ENCODE measurements at regions not wholly inside any gene's neighbourhood (a gene's known extent, or its start where the extent isn't known, plus 50 kb on each side); places are given as distances from the start of the nearest gene placed in this dataset.

DNA sequence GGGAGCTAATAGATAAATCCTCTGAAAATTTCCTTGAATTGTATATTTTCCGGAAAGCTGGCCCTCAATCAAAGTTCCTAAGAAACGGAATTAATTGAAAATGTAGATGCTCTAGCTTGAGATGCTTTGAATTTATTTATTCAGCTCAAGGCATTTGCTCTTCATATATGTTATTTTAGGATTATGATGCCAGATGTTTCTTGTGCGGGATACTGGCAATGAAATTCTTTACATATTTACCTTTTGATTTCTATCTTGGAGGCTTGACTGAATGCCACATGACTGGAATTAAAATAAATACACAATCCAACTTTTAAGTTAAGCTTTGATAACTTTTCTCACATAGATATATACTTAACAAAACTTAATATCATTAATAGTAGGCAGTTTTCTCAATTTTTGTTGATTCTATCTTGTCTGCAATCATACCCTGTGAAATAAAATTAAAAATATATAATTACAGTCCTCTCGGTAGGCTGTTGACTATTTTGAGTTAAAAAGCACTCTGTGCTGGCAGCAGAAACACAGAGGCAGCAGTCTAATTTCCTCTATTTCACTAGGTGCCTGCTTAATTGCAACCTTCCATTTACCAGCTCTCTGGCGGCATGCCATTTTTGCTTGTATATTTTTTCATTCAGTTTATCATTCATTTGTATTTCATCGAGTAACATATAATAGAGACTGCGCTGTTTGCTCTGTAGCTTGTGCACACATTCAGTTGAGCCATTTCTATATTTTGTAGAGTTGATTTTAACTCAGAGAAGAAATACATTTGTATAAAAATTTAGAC lies 991.5 kb downstream of the ADGRL3 start:
- no peak overlapping the region for H3K27ac ChIP-seq (ENCODE audit: low read depth, low read length)
- H3K4me2 ChIP-seq (ENCODE audit: low read length), result no peak overlapping the region
- TF ChIP-seq CTCF (IDR thresholded peaks at IDR 0.05; ENCODE audit: low read depth, low read length, poor library complexity, severe bottlenecking) (no peak), EZH2phosphoT487 (IDR thresholded peaks at IDR 0.05; ENCODE audit: borderline replicate concordance, low read length) (no peak)
- no peaks in the 10 kb centered on the region for H4K20me1 ChIP-seq (ENCODE audit: control insufficient read depth, insufficient read depth, low read depth, low read length)
- no peaks in the 10 kb centered on the region for H3F3A ChIP-seq (ENCODE audit: control insufficient read depth, insufficient read depth)
- no peaks in the 10 kb centered on the region for H3K27me3 ChIP-seq (ENCODE audit: control insufficient read depth, low read length)
- no peaks in the 10 kb centered on the region for H3K36me3 ChIP-seq (ENCODE audit: control insufficient read depth, low read length)
- H3K9me2 ChIP-seq (replicated peaks; ENCODE audit: control insufficient read depth, low read length), result no peaks in the 10 kb centered on the region
- no peak overlapping the region for H3K4me3 ChIP-seq (ENCODE audit: low read length)
- no peaks in the 10 kb centered on the region for H3K9me3 ChIP-seq (ENCODE audit: control insufficient read depth, insufficient read depth, low read length)
- no peaks in the 10 kb centered on the region for H3K79me2 ChIP-seq (ENCODE audit: control insufficient read depth, low read length)
- no peaks in the 10 kb centered on the region for H3K4me1 ChIP-seq (ENCODE audit: control insufficient read depth, low read length)

DNA sequence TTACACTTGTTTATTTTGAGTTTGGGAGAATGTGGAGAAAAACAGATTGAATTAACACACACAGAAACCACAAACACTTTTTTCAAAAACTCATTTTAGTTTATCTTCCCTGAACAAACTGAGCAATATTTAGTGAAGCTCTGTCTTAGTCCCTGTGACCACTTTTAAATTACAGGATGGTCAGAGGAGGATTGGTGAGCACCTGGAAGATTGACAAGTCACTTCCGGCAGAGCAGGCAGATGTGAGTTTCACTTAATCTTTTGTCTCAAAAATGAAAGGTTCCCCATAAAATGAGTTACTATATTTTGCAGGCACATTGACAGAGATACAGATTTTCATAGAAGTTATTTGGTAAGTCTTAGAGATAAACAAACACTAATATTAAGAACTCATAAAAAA lies 970.1 kb downstream of the ADGRL3 start:
- H3K4me1 ChIP-seq (ENCODE audit: control insufficient read depth, low read length), result no peaks in the 10 kb centered on the region
- no peaks in the 10 kb centered on the region for H3F3A ChIP-seq (ENCODE audit: control insufficient read depth, insufficient read depth)
- H3K9me2 ChIP-seq (replicated peaks; ENCODE audit: control insufficient read depth, low read length), result no peaks in the 10 kb centered on the region
- no peaks in the 10 kb centered on the region for H3K36me3 ChIP-seq (ENCODE audit: control insufficient read depth, low read length)
- H3K79me2 ChIP-seq (ENCODE audit: control insufficient read depth, low read length), result no peaks in the 10 kb centered on the region
- no peak for TF ChIP-seq CTCF (IDR thresholded peaks at IDR 0.05; ENCODE audit: low read depth, low read length, poor library complexity, severe bottlenecking)
- no peak for TF ChIP-seq EZH2phosphoT487 (IDR thresholded peaks at IDR 0.05; ENCODE audit: borderline replicate concordance, low read length)
- no peak overlapping the region for H3K4me2 ChIP-seq (ENCODE audit: low read length)
- H3K4me3 ChIP-seq (ENCODE audit: low read length), result no peak overlapping the region
- H3K27me3 ChIP-seq (ENCODE audit: control insufficient read depth, low read length), result no peaks in the 10 kb centered on the region
- no peaks in the 10 kb centered on the region for H3K9me3 ChIP-seq (ENCODE audit: control insufficient read depth, insufficient read depth, low read length)
- H4K20me1 ChIP-seq (ENCODE audit: control insufficient read depth, insufficient read depth, low read depth, low read length), result no peaks in the 10 kb centered on the region
- no peak overlapping the region for H3K27ac ChIP-seq (ENCODE audit: low read depth, low read length)

GRCh38 chr4:62168681-62169080 lies 968.6 kb downstream of the ADGRL3 start:
- Histone ChIP-seq H3K79me2 (ENCODE audit: control insufficient read depth, low read length) (no peaks in the 10 kb centered on the region), H3K36me3 (ENCODE audit: control insufficient read depth, low read length) (no peaks in the 10 kb centered on the region), H3F3A (ENCODE audit: control insufficient read depth, insufficient read depth) (no peaks in the 10 kb centered on the region), H3K4me3 (ENCODE audit: low read length) (no peak overlapping the region), H3K27ac (ENCODE audit: low read depth, low read length) (no peak overlapping the region), H3K9me2 (replicated peaks; ENCODE audit: control insufficient read depth, low read length) (no peaks in the 10 kb centered on the region), H3K4me2 (ENCODE audit: low read length) (no peak overlapping the region), H3K27me3 (ENCODE audit: control insufficient read depth, low read length) (no peaks in the 10 kb centered on the region), H3K9me3 (ENCODE audit: control insufficient read depth, insufficient read depth, low read length) (no peaks in the 10 kb centered on the region), H4K20me1 (ENCODE audit: control insufficient read depth, insufficient read depth, low read depth, low read length) (no peaks in the 10 kb centered on the region), H3K4me1 (ENCODE audit: control insufficient read depth, low read length) (no peaks in the 10 kb centered on the region)
- TF ChIP-seq EZH2phosphoT487 (IDR thresholded peaks at IDR 0.05; ENCODE audit: borderline replicate concordance, low read length), result no peak

DNA sequence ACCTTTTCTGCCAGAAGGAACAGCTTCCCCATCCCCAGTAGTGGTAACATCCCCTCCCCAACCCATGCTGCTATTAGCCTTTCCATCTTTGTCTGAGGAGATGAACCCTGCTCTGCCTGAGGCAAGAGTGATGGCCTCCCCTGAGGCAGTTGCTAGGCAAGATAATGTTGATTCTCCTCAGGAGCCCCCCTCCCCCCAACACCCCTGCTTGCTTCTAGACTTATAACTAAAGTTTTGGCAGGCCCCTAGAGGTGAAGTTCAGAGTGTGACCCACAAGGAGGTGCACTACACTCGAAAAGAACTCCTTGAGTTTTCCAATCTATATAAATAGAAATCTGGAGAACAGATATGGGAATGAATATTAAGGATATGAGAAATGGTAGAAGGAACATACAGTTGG lies 962.5 kb downstream of the ADGRL3 start:
- H3K4me1 ChIP-seq (ENCODE audit: control insufficient read depth, low read length), result no peaks in the 10 kb centered on the region
- H3K9me2 ChIP-seq (replicated peaks; ENCODE audit: control insufficient read depth, low read length), result no peaks in the 10 kb centered on the region
- no peak for TF ChIP-seq CTCF (IDR thresholded peaks at IDR 0.05; ENCODE audit: low read depth, low read length, poor library complexity, severe bottlenecking)
- no peak for TF ChIP-seq EZH2phosphoT487 (IDR thresholded peaks at IDR 0.05; ENCODE audit: borderline replicate concordance, low read length)
- H3K4me3 ChIP-seq (ENCODE audit: low read length), result no peak overlapping the region
- no peak overlapping the region for H3K27ac ChIP-seq (ENCODE audit: low read depth, low read length)
- H3K4me2 ChIP-seq (ENCODE audit: low read length), result no peak overlapping the region
- H3K79me2 ChIP-seq (ENCODE audit: control insufficient read depth, low read length), result no peaks in the 10 kb centered on the region
- no peaks in the 10 kb centered on the region for H3F3A ChIP-seq (ENCODE audit: control insufficient read depth, insufficient read depth)
- H3K9me3 ChIP-seq (ENCODE audit: control insufficient read depth, insufficient read depth, low read length), result no peaks in the 10 kb centered on the region
- H4K20me1 ChIP-seq (ENCODE audit: control insufficient read depth, insufficient read depth, low read depth, low read length), result no peaks in the 10 kb centered on the region
- no peaks in the 10 kb centered on the region for H3K27me3 ChIP-seq (ENCODE audit: control insufficient read depth, low read length)
- H3K36me3 ChIP-seq (ENCODE audit: control insufficient read depth, low read length), result no peaks in the 10 kb centered on the region

All from DOHH2 (cell line).